ENCODE measurements at regions not wholly inside any gene's neighbourhood (a gene's known extent, or its start where the extent isn't known, plus 50 kb on each side); places are given as distances from the start of the nearest gene placed in this dataset.

DNA sequence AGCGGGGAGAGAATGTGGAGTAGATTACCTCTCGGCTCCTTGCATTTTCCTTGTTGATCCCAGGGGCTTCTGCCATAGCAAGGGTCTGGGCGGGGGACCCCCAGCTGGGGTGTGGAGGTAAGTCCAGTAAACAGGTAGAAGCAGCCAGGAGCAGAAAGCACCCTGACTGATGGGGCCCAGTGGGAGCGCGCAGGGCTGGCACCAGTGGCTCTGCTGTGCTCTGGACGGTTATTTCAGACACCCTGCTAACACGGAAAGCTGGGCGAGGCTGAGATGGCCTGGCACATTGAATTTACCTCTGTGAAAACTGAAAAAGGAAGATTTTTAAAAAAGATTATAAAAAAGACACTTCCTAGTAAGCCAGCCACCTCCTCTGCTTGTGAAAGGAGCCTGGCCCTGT is 88.4 kb upstream of the CALM2 start:
- TF ChIP-seq, protein P1, sequence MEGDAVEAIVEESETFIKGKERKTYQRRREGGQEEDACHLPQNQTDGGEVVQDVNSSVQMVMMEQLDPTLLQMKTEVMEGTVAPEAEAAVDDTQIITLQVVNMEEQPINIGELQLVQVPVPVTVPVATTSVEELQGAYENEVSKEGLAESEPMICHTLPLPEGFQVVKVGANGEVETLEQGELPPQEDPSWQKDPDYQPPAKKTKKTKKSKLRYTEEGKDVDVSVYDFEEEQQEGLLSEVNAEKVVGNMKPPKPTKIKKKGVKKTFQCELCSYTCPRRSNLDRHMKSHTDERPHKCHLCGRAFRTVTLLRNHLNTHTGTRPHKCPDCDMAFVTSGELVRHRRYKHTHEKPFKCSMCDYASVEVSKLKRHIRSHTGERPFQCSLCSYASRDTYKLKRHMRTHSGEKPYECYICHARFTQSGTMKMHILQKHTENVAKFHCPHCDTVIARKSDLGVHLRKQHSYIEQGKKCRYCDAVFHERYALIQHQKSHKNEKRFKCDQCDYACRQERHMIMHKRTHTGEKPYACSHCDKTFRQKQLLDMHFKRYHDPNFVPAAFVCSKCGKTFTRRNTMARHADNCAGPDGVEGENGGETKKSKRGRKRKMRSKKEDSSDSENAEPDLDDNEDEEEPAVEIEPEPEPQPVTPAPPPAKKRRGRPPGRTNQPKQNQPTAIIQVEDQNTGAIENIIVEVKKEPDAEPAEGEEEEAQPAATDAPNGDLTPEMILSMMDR (conservative IDR thresholded peaks at IDR 0.05; ENCODE audit: low read length): no peak
- no peak for TF ChIP-seq EZH2phosphoT487 (IDR thresholded peaks at IDR 0.05; ENCODE audit: borderline replicate concordance)
